SK-N-MC (cell line): ENCODE measurements at regions not wholly inside any gene's neighbourhood (a gene's known extent, or its start where the extent isn't known, plus 50 kb on each side); places are given as distances from the start of the nearest gene placed in this dataset.

Source experiments
- EZH2 ChIP-seq: fragments of 200-600 bp; sonication (generic); IDR thresholded peaks from one replicate; pipeline ENCODE4 v1.6.1; 2017; ENCODE audit warnings: antibody characterized with exemption
- POLR2AphosphoS5 ChIP-seq: IDR thresholded peaks from 2 replicates; pipeline ENCODE4 v1.6.1; 2012; ENCODE audit warnings: mild to moderate bottlenecking, low read depth, low read length, borderline replicate concordance

DNA sequence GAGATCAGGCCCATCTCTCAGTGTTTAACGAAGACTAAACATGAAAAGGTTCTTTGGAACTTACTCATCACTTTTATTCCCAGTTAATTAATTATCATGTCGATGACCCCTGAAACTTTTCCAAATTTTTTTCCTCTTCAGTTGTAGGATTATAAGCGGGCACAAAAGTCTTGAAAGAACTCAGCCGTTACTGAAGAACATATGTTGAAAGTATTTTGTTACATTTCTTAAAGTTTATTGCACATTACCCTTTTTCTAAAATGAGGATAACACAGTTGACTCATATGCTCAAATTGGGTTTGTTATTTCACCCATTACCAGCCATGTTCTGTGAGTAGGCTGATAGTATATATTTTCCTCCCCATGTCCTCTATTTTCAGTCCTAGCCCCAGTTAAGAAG lies 75.9 kb upstream of the COL3A1 start:
- TF ChIP-seq EZH2 (no peak), POLR2AphosphoS5 (no peak)
